ENCODE measurements at regions not wholly inside any gene's neighbourhood (a gene's known extent, or its start where the extent isn't known, plus 50 kb on each side); places are given as distances from the start of the nearest gene placed in this dataset.

GRCh38 chr22:35138521-35138920 is 72.6 kb downstream of the ISX start:
- no peak for DNase-seq (ENCODE audit: low read depth)
- no peak overlapping the region for H3K4me3 ChIP-seq (ENCODE audit: low read length)

GRCh38 chr22:35140879-35141745 is 75.2 kb downstream of the ISX start:
- no peak for TF ChIP-seq CTCF (conservative IDR thresholded peaks at IDR 0.05; ENCODE audit: low read depth, low read length)
- no peak overlapping the region for H3K4me3 ChIP-seq (ENCODE audit: low read length)
- no peak for DNase-seq (ENCODE audit: low read depth)

More at GRCh38 chr22:35138521-35138920, 72.6 kb downstream of the ISX start:
- no peak for TF ChIP-seq CTCF (conservative IDR thresholded peaks at IDR 0.05; ENCODE audit: low read depth, low read length)

- TF ChIP-seq CTCF (conservative IDR thresholded peaks at IDR 0.05; ENCODE audit: low read depth, low read length) = no peak
Measured at GRCh38 chr22:35148381-35148780, 82.4 kb downstream of the ISX start.

GRCh38 chr22:35148866-35149548 is 83.0 kb downstream of the ISX start:
- DNase-seq (ENCODE audit: low read depth) = no peak
- no peak overlapping the region for H3K4me3 ChIP-seq (ENCODE audit: low read length)
- no peak for TF ChIP-seq CTCF (conservative IDR thresholded peaks at IDR 0.05; ENCODE audit: low read depth, low read length)

More at GRCh38 chr22:35148381-35148780, 82.4 kb downstream of the ISX start:
- DNase-seq (ENCODE audit: low read depth) = no peak
- no peak overlapping the region for H3K4me3 ChIP-seq (ENCODE audit: low read length)

- DNase-seq (ENCODE audit: low read depth) = no peak
- no peak overlapping the region for H3K4me3 ChIP-seq (ENCODE audit: low read length)
- peak; percentile 71 for TF ChIP-seq CTCF (conservative IDR thresholded peaks at IDR 0.05; ENCODE audit: low read depth, low read length)
Measured at GRCh38 chr22:35150183-35151107, 84.5 kb downstream of the ISX start.

- no peak overlapping the region for H3K4me3 ChIP-seq (ENCODE audit: low read length)
- no peak for DNase-seq (ENCODE audit: low read depth)
- no peak for TF ChIP-seq CTCF (conservative IDR thresholded peaks at IDR 0.05; ENCODE audit: low read depth, low read length)
Measured at GRCh38 chr22:35152316-35152715, 86.4 kb downstream of the ISX start.
